NCI-H1105 treated with DMSO at 0.1 percent for 48 hours (cell line): ENCODE measurements at regions not wholly inside any gene's neighbourhood (a gene's known extent, or its start where the extent isn't known, plus 50 kb on each side); places are given as distances from the start of the nearest gene placed in this dataset.

Experiments
- DNase-seq: peaks from one replicate; lab custom pipeline; 2025; lab: John Stamatoyannopoulos, UW

DNA sequence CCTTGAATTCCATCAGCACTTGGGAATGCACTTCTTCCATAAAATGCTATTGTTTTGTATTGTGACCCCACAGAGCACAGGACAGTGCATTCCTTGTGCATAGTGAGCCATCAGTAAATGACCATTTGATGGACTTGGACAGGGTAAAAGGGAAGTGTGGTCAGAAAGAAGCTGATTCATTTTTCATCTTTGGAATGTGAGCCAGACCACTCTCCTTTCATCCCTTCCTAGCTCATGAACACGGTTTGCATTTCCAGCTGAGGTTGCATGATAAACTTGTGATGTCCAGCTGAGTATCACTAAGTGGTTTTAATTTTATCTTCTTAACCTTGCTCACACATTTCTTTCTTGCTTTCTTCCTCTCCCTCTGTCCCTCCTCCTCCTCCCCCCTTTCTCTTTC lies 101.3 kb downstream of the NUDT12 start:
- no peak for DNase-seq

DNA sequence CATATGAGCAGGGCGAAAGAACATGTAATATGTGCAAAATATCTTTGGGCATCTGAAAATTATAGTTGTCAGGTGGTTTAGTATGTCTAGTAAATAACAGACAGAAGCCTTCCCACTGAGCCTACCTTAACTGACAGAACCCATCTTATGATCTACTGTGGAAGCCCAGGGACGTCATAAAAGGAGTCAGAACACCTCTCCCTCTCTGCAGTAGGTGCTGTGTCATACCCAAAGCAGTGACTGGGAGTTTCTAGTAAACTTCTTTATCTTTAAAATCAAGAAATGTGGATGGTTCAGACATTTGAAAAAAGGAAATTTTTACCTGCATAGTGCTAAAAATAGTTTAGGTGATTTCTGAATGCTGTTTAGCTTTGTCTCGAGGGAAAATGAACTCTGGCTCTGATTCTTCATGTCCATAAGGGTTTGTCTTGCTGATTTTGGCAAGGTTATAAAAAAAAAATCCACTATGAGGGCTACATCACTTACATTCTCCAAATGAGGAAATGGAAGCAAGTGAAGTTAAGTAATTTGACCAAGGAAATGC lies 104.0 kb downstream of the NUDT12 start:
- DNase-seq: no peak

DNA sequence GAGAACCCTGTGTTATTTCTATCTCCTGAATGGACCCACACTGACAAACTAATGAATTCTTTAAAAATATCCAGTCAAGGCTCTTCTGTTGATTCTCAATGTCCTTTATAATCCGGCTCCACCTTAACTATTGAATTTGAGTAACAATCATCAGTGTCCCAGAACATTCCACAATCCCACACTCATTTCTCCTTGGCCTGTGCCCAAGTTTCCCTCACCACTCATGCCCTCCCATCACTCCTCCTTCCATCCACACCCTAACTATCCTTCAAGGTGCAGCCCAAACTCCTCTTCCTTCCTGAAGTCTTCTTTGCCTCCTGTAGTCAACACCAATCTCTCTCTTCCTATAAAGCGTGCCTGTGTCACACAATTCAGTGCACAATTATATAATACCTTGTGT lies 106.1 kb downstream of the NUDT12 start:
- DNase-seq: no peak

DNA sequence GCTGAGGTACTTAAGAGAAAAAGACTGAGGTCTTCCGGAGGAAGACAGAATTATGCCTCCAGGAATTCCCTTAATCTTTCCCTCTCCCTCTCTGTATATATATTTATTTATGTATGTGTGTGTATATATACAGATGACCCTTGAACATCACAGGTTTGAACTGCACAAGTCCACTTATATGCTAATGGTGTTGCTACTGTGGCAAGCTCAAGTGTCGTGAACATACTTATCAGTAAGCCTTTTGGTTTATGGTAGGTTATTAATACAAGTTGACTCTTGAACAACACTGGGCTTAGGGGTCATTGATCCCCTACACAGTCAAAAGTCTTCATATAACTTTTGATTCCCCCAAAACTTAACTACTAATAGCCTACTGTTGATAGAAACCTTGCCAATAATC lies 106.8 kb downstream of the NUDT12 start:
- no peak for DNase-seq

DNA sequence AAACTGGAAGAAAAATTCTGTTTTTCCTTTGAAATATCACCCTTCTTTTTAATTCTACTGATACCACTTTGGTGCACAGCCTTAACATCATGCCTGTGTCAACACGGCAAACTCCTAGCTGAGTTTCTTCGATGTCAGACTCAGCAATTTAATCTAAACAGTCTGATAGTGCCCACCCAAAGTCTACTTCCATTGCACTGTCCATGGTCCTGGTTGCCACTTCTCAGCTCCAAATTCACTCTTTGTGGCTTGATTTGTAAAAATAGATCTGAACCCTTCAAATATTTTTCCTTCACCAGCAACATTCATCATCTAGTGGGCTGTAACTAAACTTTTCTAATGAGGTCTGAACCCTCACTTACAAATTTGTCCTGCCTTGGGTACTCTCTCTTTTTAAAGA lies 107.8 kb downstream of the NUDT12 start:
- DNase-seq: no peak

DNA sequence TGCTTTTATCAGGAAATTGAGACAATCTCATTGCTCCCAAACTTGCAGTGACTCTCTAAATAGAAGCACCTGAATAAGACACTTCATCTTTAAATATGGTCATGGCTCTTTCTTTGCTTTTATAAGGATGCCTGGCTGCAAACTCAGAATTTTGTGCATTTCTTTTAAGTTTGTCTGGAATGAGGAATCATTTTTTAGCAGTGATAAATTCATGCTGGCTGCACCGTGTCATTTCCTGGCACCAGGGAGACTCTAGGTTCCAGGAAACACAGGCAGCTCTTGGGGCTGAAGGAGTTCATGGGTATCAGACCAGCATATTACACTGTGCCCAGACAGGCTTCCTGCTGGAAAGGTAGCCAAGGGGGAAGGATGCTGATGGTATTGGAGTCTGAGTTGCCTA lies 109.9 kb downstream of the NUDT12 start:
- DNase-seq: no peak

DNA sequence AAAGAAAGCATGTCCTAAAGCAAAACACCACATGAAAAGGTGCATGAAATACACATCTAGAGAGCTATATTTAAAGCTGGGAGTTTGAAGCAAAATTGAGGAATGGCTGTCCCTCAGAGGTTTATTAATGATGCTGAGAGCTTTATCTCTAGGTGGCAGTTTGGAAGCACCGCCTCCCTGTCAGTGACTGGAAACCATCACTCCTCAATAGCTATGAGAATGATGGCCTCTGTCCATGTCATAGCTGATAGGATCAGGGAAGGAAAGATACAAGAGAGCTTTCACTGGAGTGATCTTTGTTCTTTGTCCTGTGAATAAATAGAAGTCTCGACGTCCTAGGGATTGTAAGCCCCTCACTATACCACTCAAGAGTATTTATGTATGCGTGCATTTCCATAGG lies 110.5 kb downstream of the NUDT12 start:
- DNase-seq: no peak

DNA sequence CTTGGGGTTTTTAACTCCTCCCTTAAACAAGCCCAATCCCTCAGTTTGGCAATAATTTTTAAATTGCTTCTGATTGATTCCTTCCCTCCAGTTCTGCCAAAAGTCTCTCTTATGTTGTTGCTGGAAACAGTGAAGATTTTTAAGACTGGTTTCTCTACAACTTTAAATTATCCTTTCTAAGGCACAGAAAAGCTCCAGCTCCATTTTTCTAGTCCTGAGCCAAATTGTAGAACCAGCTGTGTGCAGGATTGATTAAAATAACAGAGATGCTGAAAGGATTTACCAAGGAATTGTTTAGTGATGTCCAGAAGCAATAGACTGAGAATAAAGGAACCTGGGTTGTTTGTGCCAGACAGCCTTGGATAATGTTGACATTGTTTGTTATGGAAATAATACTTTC lies 111.3 kb downstream of the NUDT12 start:
- DNase-seq: no peak

DNA sequence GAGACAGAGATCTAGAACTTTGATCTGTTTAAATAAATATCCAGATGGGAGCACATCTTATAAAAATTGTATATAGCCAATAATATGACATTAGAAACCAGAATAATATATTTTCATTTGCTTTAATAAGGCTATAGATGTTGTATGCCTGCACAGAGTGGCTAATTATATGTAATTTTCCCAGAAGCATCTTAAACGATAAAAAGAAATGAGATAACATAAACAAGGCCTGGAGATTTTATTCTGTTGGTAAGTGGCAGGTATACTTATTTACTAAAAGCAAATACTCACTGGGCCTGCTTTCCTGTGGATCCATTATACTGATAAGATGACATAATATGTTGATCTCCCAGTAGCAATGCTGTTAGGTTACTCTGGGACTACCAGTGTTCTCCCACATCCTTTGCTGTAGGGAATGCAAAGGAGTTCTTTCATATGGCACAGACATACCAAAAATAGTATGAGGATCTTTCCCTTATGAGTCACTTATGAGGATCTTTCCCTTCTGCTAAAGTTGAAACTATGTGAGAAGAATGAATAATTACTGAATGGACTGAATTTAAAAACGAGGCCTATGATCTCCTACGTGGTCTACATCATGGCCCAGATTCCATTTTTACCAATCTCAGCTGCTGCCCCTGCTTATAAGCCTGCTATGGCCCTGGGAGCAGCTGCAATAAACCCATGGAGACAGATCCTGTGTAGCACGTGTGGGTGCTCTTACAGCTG lies 112.1 kb downstream of the NUDT12 start:
- DNase-seq: no peak

DNA sequence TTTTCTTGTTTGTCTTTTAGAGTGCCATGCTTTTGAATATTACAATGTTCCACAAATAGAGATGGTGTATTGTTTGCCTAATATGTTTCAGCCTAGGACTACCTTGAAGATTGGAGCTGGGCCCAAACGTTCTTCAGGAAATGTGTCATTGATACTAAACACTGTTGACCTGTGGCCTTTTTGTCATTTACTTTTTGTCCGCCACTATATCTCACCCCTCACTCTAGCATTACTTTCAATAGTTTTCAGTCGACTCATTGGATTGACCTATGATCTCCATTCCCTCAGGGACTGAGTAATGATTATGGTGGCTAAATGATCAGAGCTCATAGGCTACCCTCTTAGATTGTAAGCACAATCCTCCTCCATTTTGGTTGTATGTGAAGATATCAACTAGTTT lies 115.8 kb downstream of the NUDT12 start:
- no peak for DNase-seq

DNA sequence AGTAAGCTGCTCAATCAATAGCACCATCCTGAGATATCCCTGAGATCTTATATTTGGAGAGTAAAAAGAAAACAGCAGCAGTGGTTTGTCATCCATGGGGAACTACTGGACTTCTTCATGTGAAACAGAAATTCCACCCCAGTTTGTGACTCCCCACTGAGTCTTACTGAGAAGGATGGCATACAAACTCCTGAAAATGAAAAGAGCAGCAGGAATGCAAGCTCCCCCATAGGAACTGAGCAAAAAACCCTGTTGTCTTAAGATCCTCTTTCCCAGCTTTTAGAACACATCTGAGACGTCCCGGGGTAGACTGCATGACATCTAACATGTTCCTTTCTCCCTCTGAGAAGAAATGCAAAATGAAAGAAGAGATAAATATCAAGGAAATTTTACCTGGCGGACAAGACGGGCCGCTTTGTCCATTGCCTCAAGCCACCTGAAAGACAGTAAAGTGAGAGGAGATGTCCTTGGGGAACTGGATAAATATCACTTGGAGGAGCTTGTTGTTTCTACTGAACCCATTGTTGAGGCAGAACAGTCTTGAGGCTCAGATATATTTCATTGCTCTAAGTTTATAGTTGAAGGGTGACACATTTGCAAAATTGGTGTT lies 117.1 kb downstream of the NUDT12 start:
- no peak for DNase-seq

DNA sequence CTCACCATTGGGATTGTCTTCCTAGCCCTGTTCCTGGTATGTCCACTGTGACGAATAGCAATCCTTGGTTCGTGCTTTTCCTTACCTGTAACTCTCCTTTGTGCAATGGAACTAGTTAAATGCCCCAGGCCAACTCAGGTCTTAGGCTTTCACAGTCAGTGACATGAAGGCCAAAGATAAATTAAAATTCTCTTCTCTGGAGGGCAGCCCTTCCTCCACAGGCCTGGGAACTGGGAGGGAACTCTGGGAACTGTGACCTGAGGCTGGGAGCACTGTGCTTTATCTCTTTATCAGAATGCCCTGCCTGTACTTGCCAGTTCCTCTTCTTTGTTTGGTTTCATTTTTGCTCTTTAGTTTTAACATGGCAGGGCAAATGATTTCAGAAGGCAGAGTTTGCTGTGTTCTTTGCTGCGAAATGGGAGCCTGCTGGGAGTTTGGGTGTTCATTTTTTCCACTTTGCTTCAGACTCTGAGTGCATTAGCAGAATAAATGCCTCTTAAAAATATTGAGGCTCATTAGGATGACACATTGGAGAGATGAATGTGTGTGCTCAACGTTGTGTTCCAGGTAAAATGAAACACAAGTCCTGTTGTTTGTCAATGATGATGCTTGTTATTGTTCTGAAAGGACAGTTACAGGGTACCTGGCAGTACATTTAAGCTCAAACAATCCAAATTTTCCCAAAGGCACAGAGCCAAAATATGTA lies 118.1 kb downstream of the NUDT12 start:
- DNase-seq: peak; percentile 10

DNA sequence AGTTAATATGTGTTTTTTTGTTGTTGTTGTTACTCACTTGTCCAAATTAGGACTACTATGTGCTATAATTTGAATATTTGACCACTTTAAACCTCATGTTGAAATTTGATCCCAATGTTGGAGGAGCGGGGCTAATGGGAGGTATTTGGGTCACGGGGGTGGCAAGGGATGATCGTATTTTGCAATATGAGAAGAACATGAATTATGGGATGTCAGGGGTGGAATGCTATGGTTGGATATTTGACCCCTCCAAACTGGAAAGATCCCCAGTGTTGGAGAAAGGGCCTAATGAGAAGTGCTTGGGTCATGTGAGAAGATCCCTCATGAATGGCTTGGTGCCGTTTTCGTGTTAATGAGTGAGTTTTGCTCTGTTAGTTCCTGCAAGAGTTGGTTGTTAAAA lies 119.8 kb downstream of the NUDT12 start:
- no peak for DNase-seq

DNA sequence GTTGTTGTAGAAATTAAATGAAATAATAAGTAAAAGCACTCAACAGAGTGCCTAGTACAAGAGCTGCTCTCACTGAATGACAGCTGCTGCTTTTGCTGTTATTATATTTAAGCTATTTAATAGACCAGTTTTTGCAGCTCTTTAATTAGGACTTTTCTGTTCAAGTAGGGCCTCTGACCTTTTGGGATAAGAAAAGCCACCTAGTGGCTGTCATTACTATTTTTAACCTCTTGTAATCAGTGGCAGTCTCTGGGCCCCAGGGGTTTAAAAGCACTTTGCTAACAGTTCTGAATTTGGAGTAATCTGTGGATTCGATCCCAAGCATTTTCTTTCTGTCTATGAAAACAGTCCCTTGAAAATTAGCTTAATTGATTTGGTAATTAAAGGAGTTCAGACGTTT lies 121.1 kb downstream of the NUDT12 start:
- no peak for DNase-seq

DNA sequence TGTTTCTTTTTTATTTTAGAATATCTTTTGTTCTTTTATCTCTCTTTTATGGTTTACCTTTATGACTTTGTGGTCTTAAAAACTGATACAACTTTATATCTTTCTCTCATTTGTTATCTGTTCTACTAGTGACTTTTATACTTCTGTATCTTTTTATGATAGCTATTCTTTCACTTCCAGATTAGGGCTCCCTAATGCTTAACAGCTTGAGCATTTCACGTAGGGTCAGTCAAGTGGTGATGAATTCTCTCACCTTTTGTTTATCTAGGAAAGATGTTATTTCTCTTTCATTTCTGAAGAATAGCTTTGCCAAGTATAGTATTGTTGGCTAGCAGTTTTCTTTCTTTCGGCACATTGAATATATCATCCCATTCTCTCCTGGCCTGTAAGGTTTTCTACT lies 123.6 kb downstream of the NUDT12 start:
- no peak for DNase-seq

DNA sequence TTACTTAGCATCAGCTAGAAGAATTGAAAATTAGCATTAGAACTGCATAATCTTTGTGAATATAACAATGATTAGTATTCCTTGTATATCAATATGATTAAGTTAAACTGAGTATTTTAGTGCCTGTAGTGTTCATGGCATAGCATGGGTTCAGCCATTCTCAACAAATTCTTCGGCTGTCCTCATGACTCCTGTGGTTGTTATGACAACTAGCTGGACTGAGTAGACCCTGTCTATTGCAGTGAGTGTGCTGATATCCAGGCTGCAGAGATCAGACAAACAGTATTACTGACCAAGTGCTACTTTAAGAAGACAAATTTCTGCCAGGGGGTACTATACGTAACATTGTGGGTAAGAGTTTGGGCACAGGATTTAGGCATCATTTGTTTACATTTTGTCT lies 125.9 kb downstream of the NUDT12 start:
- no peak for DNase-seq

DNA sequence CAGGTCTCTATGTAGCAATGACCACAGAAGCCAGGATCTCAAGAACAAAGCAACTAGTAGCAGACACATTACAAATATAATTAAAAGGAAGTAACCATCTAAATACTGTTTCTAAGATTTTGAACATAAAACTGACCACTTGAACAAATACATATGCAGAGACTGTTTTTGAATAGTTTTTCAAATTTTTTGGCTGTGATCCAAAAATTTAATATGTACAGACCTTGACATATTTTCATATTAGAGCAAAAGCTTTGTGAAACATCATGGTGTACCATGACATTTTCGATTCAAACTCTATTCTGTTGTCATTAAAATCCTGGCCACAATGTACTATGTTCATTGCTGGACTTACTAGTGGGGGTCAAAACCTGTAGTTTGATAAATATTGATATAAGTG lies 126.5 kb downstream of the NUDT12 start:
- no peak for DNase-seq

DNA sequence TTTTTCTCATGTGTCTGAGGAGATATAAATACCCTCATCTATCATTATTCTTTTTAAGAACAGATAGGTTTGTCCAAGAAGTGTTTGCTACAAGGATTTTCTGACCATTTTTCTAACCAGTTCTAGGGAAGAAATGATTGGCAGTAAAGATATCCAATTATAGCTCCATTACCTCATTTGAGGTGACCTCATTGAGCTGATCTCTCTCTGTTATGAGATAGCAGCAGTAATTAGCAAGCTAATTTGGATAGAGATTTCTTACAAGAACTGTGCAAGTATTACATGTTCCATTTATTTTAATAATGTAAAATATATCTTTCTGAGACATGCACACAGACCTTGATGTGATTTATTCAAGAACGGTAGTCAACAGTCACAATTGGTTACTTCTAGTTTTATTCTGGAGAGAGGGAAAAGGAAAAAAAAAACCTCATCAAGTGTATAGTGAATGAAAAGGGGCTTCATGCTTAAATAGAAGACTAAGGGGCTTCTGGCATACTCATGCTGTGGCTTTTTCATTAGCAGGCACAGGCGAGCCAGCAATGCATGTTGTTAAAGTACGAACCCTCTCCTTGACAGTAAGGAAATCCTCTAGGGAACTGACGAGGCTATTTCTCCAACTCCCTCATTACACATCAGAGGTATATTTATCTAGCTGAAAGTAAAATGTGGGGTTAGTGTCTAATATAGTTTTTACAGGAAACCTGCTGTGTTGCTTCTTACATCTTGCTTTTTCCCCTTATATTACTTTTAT lies 127.3 kb downstream of the NUDT12 start:
- no peak for DNase-seq

DNA sequence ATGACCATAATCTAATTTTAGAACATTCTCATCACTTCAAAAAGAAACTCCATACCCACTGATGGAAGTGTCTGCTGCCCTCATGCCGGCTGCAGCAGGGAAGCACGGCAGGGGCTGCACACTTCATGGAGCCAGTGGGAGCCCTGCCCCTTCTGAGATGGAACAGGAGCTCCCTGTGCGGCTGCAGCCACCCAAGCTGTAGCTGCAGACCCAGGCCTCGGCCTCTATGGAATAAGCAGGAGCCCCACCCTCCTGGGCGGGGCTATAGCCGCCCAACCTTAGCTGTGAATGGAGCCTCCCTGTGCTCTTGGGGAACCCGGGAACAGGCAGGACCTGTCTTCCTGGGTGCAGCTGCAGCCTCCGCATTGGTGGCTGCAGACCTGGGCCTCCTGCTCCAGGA lies 128.5 kb downstream of the NUDT12 start:
- DNase-seq: no peak

DNA sequence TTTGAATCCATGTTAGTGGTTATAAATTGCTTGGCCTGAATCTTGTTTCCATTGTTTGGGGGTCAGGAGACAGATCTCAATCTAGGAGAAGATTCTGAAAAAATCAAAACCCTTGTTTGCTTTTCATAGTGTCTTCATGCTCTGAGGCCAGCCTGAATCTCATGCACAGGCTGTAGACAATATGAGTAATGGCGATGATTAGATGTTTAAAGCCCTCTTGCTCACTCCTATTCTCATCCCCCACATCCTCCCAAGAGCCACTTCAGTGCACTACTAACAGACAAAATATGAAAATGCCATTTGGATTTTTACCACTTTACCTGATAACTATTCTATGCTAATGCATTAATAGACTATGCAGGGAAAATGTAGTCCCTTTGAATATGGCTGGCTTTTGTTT lies 129.4 kb downstream of the NUDT12 start:
- no peak for DNase-seq

DNA sequence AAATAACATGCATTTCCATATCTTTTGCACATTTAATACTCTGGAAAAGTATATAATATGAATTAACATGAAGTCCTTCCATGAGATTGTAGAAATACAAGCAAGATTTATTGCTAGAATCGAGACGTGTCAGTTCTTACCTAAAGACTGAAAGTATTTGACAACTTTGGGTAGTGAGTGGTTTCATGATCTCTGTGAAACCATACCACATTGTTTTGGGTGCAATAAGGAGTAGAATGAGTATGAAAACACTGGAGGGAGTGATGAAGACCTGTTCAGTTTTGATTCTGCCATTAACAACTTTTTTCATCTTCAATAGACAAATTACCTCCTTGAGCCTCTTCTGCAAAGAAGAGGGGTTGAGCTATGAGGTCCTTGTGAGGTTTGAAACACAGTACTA lies 133.7 kb downstream of the NUDT12 start:
- no peak for DNase-seq

DNA sequence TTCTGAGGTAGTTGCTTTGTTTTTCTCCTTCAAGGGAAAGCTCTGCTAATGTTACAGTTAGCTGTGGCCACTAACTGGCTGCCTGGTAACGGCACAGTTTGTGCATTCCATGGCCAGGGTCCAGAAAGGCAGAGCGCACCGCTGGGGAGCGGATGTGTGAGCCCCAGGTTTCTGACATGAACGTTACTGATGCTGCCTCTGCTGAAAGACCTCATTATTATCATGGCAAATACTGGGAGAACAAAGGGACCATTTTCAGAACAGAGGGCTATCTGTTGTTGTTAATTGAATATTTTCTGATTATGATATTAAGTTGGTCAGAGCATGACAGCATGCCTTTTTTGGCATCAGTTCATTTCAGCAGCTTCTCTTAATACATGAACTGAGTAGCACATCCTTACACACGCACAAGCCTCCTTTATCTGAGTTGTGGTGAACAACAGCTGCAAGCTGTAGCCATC lies 134.1 kb downstream of the NUDT12 start:
- DNase-seq: peak; percentile 42
